HepG2 (cell line): ENCODE measurements at regions not wholly inside any gene's neighbourhood (a gene's known extent, or its start where the extent isn't known, plus 50 kb on each side); places are given as distances from the start of the nearest gene placed in this dataset.

Source experiments
- ATAC-seq: fragments of 200-7000 bp; cut with Tn5 transposase; 3 replicates; pipeline ENCODE4 v1.9.1; 2020; ENCODE audit warnings: mild to moderate bottlenecking, moderate library complexity
- BruUV-seq: library from RNA; stranded (reverse); fragments of 400-500 nt; replicated peaks from 2 replicates; lab custom pipeline; 2021; lab: Mats Ljungman, UMichigan
- CTCF ChIA-PET: fragments of 300-600 bp; formaldehyde crosslinking; extraction: SDS; loops from one replicate; lab custom pipeline; 2021; ENCODE audit warnings: low total read pairs, inconsistent platforms, low intra/inter-chr PET ratio; lab: Yijun Ruan, JAX
- POLR2A ChIA-PET: fragments of 350-600 bp; sonication (Branson Sonifier 250); formaldehyde crosslinking; loops from one replicate; lab custom pipeline; 2020; ENCODE audit warnings: antibody characterized with exemption, inconsistent platforms; lab: Yijun Ruan, JAX
- DNase-seq: peaks from one replicate; pipeline ENCODE4 v3.0.0-alpha.2; 2015; ENCODE audit warnings: low spot score
- FAIRE-seq: peaks from 3 replicates; lab custom pipeline; 2011; peaks lifted over from hg19 to GRCh38; lab: Jason Lieb, UNC
- H2AFZ ChIP-seq: one replicate; pipeline ENCODE4 v1.6.1; 2011; ENCODE audit warnings: low read length, inconsistent platforms
- H3K27ac ChIP-seq: fragments of 300-600 bp; 3 replicates; pipeline ENCODE4 v1.8.0; 2011; ENCODE audit warnings: mixed run types, mild to moderate bottlenecking, mixed read lengths, low read length, inconsistent platforms; ENCODE audit not compliant: insufficient read depth; ENCODE audit errors: extremely low read length
- H3K27me3 ChIP-seq, 2 experiments: fragments of 200-600 bp in 1 of 2; 2 replicates in 1 of 2; 3 replicates in 1 of 2; pipeline versions ENCODE4 v1.6.0 to v1.8.0; 2011; ENCODE audit warnings: low read length in 2 of 2, mild to moderate bottlenecking in 2 of 2, moderate library complexity in 2 of 2, inconsistent platforms in 1 of 2; ENCODE audit not compliant: insufficient read depth in 2 of 2, control insufficient read depth in 1 of 2
- H3K36me3 ChIP-seq, 2 experiments: fragments of 200-600 bp in 1 of 2; replicated peaks in 1 of 2; 2 replicates in 1 of 2; 3 replicates in 1 of 2; pipeline versions ENCODE4 v1.5.1 to v1.8.0; 2011; ENCODE audit warnings: low read length in 2 of 2, inconsistent platforms in 1 of 2; ENCODE audit not compliant: insufficient read depth in 2 of 2, control insufficient read depth in 1 of 2
- H3K4me1 ChIP-seq: 2 replicates; pipeline ENCODE4 v1.5.1; 2012; ENCODE audit warnings: low read length, inconsistent platforms; ENCODE audit not compliant: insufficient read depth
- H3K4me2 ChIP-seq: 2 replicates; pipeline ENCODE4 v1.6.0; 2011; ENCODE audit warnings: low read depth, low read length, inconsistent platforms
- H3K4me3 ChIP-seq, 3 experiments: fragments of 200-600 bp in 1 of 3; sonication (generic), shearing (Covaris generic) in 1 of 3; replicated peaks in 1 of 3; 2 replicates each; pipeline ENCODE4 v1.5.1; 2011 to 2016; ENCODE audit warnings: low read length in 3 of 3, inconsistent platforms in 2 of 3, low read depth in 2 of 3, mild to moderate bottlenecking in 2 of 3, control low read depth in 1 of 3, mixed read lengths in 1 of 3; ENCODE audit not compliant: insufficient read depth in 1 of 3
- H3K79me2 ChIP-seq: one replicate; pipeline ENCODE4 v1.6.1; 2011; ENCODE audit warnings: low read length, inconsistent platforms; ENCODE audit not compliant: insufficient read depth
- H3K9ac ChIP-seq: 2 replicates; pipeline ENCODE4 v1.6.0; 2011; ENCODE audit warnings: mild to moderate bottlenecking, low read depth, low read length, inconsistent platforms; ENCODE audit not compliant: insufficient read depth
- H3K9me3 ChIP-seq: 2 replicates; pipeline ENCODE4 v1.5.1; 2012; ENCODE audit warnings: mild to moderate bottlenecking, low read length
- H4K20me1 ChIP-seq: 2 replicates; pipeline ENCODE4 v1.6.0; 2011; ENCODE audit warnings: inconsistent platforms, mild to moderate bottlenecking, low read length, moderate library complexity; ENCODE audit not compliant: insufficient read depth
- LBX2 ChIP-seq: sonication (generic); formaldehyde crosslinking; IDR thresholded peaks from 2 replicates; pipeline ENCODE4 v1.5.0; 2020; ENCODE audit warnings: missing genetic modification reagents, mild to moderate bottlenecking, borderline replicate concordance
- MIER2 ChIP-seq: IDR thresholded peaks from 2 replicates; pipeline ENCODE4 v1.6.1; 2016; ENCODE audit warnings: missing biosample characterization, missing genetic modification reagents
- NKX3-1 ChIP-seq: sonication (generic); formaldehyde crosslinking; IDR thresholded peaks from 2 replicates; pipeline ENCODE4 v1.5.0; 2020; ENCODE audit warnings: missing genetic modification reagents
- TCF7L2 ChIP-seq: IDR thresholded peaks from 2 replicates; pipeline ENCODE4 v1.6.1; 2011; ENCODE audit warnings: mild to moderate bottlenecking, low read depth, low read length, moderate library complexity
- ZMYM3 ChIP-seq: sonication (generic); formaldehyde crosslinking; IDR thresholded peaks from 2 replicates; pipeline ENCODE4 v1.5.1; 2020; ENCODE audit warnings: mild to moderate bottlenecking, missing genetic modification reagents
- ZNF124 ChIP-seq: sonication (generic); formaldehyde crosslinking; IDR thresholded peaks from 2 replicates; pipeline ENCODE4 v1.4.0; 2020; ENCODE audit warnings: missing genetic modification reagents
- ZNF230 ChIP-seq: sonication (generic); formaldehyde crosslinking; IDR thresholded peaks from 2 replicates; pipeline ENCODE4 v1.4.0; 2020; ENCODE audit warnings: mild to moderate bottlenecking, missing genetic modification reagents
- ZNF562 ChIP-seq: sonication (generic); formaldehyde crosslinking; IDR thresholded peaks from 2 replicates; pipeline ENCODE4 v1.8.0; 2022; ENCODE audit warnings: missing genetic modification reagents, borderline replicate concordance
- ZNF567 ChIP-seq: sonication (generic); formaldehyde crosslinking; IDR thresholded peaks from 2 replicates; pipeline ENCODE4 v1.8.1; 2023; ENCODE audit warnings: mild to moderate bottlenecking, missing genetic modification reagents, borderline replicate concordance
- WGBS: methylation state at CpG from one replicate; pipeline ENCODE4 v1.1.6; 2017; ENCODE audit warnings: low lambda C conversion rate; 5-methylcytosine and 5-hydroxymethylcytosine counted together
- in situ Hi-C: cut with HindIII; loops from 2 replicates; pipeline ENCODE4 v1.10.0; 2017; ENCODE audit warnings: low pct_unique_long_range_greater_than_20kb; ENCODE audit not compliant: extremely low pct_ligation_motif_present
- intact Hi-C: fragments of 100-400 bp; cut with micrococcal nuclease; formaldehyde crosslinking; loops from one replicate; pipeline ENCODE4 v1.10.0; 2022; ENCODE audit not compliant: unreplicated experiment
- TF ChIP-seq, protein P1 (sequence below): sonication (generic); formaldehyde crosslinking; IDR thresholded peaks from one replicate; pipeline ENCODE4 v1.5.1; 2020; ENCODE audit warnings: mild to moderate bottlenecking, missing genetic modification reagents; ENCODE audit errors: not compliant biosample characterization

- POLR2A ChIA-PET: no interaction called here
- H3K4me1 ChIP-seq: no peaks in the 10 kb centered on the region
- TF ChIP-seq ZNF562 (CRISPR knock-in tag) (no peak), MIER2 (no peak), ZNF567 (CRISPR knock-in tag) (no peak), ZNF124 (CRISPR knock-in tag) (no peak), TCF7L2 (no peak), ZNF230 (CRISPR knock-in tag) (no peak), LBX2 (CRISPR knock-in tag) (no peak), ZMYM3 (CRISPR knock-in tag) (no peak), NKX3-1 (CRISPR knock-in tag) (no peak)
- TF ChIP-seq, protein P1, sequence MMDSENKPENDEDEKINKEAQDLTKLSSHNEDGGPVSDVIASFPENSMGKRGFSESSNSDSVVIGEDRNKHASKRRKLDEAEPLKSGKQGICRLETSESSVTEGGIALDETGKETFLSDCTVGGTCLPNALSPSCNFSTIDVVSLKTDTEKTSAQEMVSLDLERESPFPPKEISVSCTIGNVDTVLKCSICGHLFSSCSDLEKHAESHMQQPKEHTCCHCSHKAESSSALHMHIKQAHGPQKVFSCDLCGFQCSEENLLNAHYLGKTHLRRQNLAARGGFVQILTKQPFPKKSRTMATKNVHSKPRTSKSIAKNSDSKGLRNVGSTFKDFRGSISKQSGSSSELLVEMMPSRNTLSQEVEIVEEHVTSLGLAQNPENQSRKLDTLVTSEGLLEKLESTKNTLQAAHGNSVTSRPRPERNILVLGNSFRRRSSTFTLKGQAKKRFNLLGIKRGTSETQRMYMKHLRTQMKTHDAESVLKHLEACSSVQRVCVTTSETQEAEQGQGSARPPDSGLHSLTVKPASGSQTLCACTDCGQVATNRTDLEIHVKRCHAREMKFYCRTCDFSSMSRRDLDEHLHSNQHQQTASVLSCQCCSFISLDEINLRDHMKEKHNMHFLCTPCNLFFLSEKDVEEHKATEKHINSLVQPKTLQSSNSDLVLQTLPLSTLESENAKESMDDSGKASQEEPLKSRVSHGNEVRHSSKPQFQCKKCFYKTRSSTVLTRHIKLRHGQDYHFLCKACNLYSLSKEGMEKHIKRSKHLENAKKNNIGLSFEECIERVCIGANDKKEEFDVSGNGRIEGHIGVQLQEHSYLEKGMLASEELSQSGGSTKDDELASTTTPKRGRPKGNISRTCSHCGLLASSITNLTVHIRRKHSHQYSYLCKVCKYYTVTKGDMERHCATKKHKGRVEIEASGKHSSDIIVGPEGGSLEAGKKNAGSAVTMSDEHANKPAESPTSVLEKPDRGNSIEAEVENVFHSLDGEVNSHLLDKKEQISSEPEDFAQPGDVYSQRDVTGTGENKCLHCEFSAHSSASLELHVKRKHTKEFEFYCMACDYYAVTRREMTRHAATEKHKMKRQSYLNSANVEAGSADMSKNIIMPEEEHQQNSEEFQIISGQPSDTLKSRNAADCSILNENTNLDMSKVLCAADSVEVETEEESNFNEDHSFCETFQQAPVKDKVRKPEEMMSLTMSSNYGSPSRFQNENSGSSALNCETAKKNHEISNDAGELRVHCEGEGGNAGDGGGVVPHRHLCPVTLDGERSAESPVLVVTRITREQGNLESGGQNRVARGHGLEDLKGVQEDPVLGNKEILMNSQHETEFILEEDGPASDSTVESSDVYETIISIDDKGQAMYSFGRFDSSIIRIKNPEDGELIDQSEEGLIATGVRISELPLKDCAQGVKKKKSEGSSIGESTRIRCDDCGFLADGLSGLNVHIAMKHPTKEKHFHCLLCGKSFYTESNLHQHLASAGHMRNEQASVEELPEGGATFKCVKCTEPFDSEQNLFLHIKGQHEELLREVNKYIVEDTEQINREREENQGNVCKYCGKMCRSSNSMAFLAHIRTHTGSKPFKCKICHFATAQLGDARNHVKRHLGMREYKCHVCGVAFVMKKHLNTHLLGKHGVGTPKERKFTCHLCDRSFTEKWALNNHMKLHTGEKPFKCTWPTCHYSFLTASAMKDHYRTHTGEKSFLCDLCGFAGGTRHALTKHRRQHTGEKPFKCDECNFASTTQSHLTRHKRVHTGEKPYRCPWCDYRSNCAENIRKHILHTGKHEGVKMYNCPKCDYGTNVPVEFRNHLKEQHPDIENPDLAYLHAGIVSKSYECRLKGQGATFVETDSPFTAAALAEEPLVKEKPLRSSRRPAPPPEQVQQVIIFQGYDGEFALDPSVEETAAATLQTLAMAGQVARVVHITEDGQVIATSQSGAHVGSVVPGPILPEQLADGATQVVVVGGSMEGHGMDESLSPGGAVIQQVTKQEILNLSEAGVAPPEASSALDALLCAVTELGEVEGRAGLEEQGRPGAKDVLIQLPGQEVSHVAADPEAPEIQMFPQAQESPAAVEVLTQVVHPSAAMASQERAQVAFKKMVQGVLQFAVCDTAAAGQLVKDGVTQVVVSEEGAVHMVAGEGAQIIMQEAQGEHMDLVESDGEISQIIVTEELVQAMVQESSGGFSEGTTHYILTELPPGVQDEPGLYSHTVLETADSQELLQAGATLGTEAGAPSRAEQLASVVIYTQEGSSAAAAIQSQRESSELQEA (CRISPR knock-in tag): no peak
- WGBS: 100% methylated on average over 2 of the region's 2 CpGs
- ATAC-seq (no peak), FAIRE-seq (no peak), DNase-seq (no peak)
- H3K9ac ChIP-seq: no peak overlapping the region
- H4K20me1 ChIP-seq: no peaks in the 10 kb centered on the region
- H3K9me3 ChIP-seq: peaks cover 12% of the 10 kb centered on the region
- no TSS peak for BruUV-seq
- CTCF ChIA-PET: no interaction called here
- in situ Hi-C loops (no loop called here), intact Hi-C loops (no loop called here)
- no peaks in the 10 kb centered on the region for H3K36me3 ChIP-seq
- H3K27me3 ChIP-seq: no peaks in the 10 kb centered on the region
- no peaks in the 10 kb centered on the region for H3K79me2 ChIP-seq
- H2AFZ ChIP-seq: no peak overlapping the region
- no peak overlapping the region for H3K4me2 ChIP-seq
- no peak overlapping the region for H3K27ac ChIP-seq
- H3K4me3 ChIP-seq: no peak overlapping the region
Measured at GRCh38 chr3:106466881-106467280, 598.1 kb upstream of the CBLB start.
